Immature natural killer cell (primary cell): ENCODE measurements at regions not wholly inside any gene's neighbourhood (a gene's known extent, or its start where the extent isn't known, plus 50 kb on each side); places are given as distances from the start of the nearest gene placed in this dataset.

ENCODE experiments used
- DNase-seq, 3 donors: peaks; one replicate each; pipeline ENCODE4 v3.0.0; 2022; ENCODE audit warnings: mixed read lengths in 1 of 3
- H3K27ac Mint-ChIP-seq, 6 donors: one replicate each; pipeline ENCODE4 v1.8.0; 2020; ENCODE audit warnings: mixed read lengths in 6 of 6, mild to moderate bottlenecking in 5 of 6, inconsistent platforms in 4 of 6, moderate library complexity in 3 of 6
- H3K27me3 Mint-ChIP-seq, 3 donors: one replicate each; pipeline ENCODE4 v1.8.0; 2020 to 2021; ENCODE audit warnings: low read depth in 3 of 3, mild to moderate bottlenecking in 3 of 3, mixed read lengths in 3 of 3, moderate library complexity in 3 of 3, inconsistent platforms in 1 of 3
- H3K36me3 Mint-ChIP-seq, 3 donors: one replicate each; pipeline ENCODE4 v1.8.0; 2020; ENCODE audit warnings: mixed read lengths in 3 of 3, inconsistent platforms in 2 of 3, mild to moderate bottlenecking in 2 of 3
- H3K4me1 Mint-ChIP-seq, 2 donors: one replicate each; pipeline ENCODE4 v1.8.0; 2020; ENCODE audit warnings: inconsistent platforms in 2 of 2, mild to moderate bottlenecking in 2 of 2, mixed read lengths in 2 of 2, moderate library complexity in 1 of 2
- H3K4me3 Mint-ChIP-seq, 5 donors: one replicate each; pipeline ENCODE4 v1.8.0; 2020; ENCODE audit warnings: mild to moderate bottlenecking in 5 of 5, mixed read lengths in 5 of 5, inconsistent platforms in 3 of 5, moderate library complexity in 3 of 5
- H3K9me3 Mint-ChIP-seq, 6 donors: one replicate each; pipeline ENCODE4 v1.8.0; 2020; ENCODE audit warnings: mild to moderate bottlenecking in 6 of 6, mixed read lengths in 6 of 6, inconsistent platforms in 4 of 6, moderate library complexity in 3 of 6

GRCh38 chr20:62574230-62574993 lies 67.9 kb upstream of the SLCO4A1 start:
- Mint-ChIP-seq H3K27ac (no peak overlapping the region), H3K4me3 (no peak overlapping the region), H3K4me1 (peaks cover 9 to 13% of the 10 kb centered on the region in 2 donors), H3K36me3 (no peaks in the 10 kb centered on the region), H3K9me3 (peaks cover 0 to 3% (median 0%) of the 10 kb centered on the region in 6 donors), H3K27me3 (peaks cover 7 to 18% (median 15%) of the 10 kb centered on the region in 3 donors)
- no peak for DNase-seq

GRCh38 chr20:62575976-62576722 lies 66.2 kb upstream of the SLCO4A1 start:
- Mint-ChIP-seq H3K9me3 (peaks cover 0 to 3% (median 0%) of the 10 kb centered on the region in 6 donors), H3K36me3 (no peaks in the 10 kb centered on the region), H3K27ac (no peak overlapping the region), H3K27me3 (peaks cover 5 to 18% (median 14%) of the 10 kb centered on the region in 3 donors), H3K4me1 (peaks cover 8% of the 10 kb centered on the region in 2 donors), H3K4me3 (no peak overlapping the region)
- no peak for DNase-seq

- no peak overlapping the region for H3K4me3 Mint-ChIP-seq
- DNase-seq: no peak
- H3K4me1 Mint-ChIP-seq: peaks cover 3 to 6% of the 10 kb centered on the region in 2 donors
- H3K27ac Mint-ChIP-seq: no peak overlapping the region
- H3K36me3 Mint-ChIP-seq: no peaks in the 10 kb centered on the region
- peaks cover 6 to 18% (median 16%) of the 10 kb centered on the region in 3 donors for H3K27me3 Mint-ChIP-seq
- H3K9me3 Mint-ChIP-seq: peaks cover 0 to 3% (median 0%) of the 10 kb centered on the region in 6 donors
Observed at GRCh38 chr20:62576815-62577489, 65.4 kb upstream of the SLCO4A1 start.

GRCh38 chr20:62577490-62577836 lies 64.8 kb upstream of the SLCO4A1 start:
- H3K36me3 Mint-ChIP-seq: no peaks in the 10 kb centered on the region
- peaks cover 0 to 3% (median 0%) of the 10 kb centered on the region in 6 donors for H3K9me3 Mint-ChIP-seq
- peaks cover 7 to 18% (median 14%) of the 10 kb centered on the region in 3 donors for H3K27me3 Mint-ChIP-seq
- no peak overlapping the region for H3K4me3 Mint-ChIP-seq
- DNase-seq: no peak
- H3K4me1 Mint-ChIP-seq: peaks cover 0 to 2% of the 10 kb centered on the region in 2 donors
- no peak overlapping the region for H3K27ac Mint-ChIP-seq

- H3K4me1 Mint-ChIP-seq: peaks cover 0 to under 1% of the 10 kb centered on the region in 2 donors
- DNase-seq: no peak
- H3K36me3 Mint-ChIP-seq: no peaks in the 10 kb centered on the region
- H3K9me3 Mint-ChIP-seq: peaks cover 0 to 3% (median 0%) of the 10 kb centered on the region in 6 donors
- no peak overlapping the region for H3K4me3 Mint-ChIP-seq
- H3K27me3 Mint-ChIP-seq: peaks cover 9 to 24% (median 12%) of the 10 kb centered on the region in 3 donors
- H3K27ac Mint-ChIP-seq: no peak overlapping the region
Observed at GRCh38 chr20:62578294-62578897, 63.9 kb upstream of the SLCO4A1 start.

- Mint-ChIP-seq H3K27me3 (peaks cover 8 to 21% (median 8%) of the 10 kb centered on the region in 3 donors), H3K27ac (no peak overlapping the region), H3K36me3 (no peaks in the 10 kb centered on the region), H3K4me3 (no peak overlapping the region), H3K9me3 (peaks cover 0 to 3% (median 0%) of the 10 kb centered on the region in 6 donors), H3K4me1 (no peaks in the 10 kb centered on the region)
- no peak for DNase-seq
Observed at GRCh38 chr20:62580052-62580451, 62.3 kb upstream of the SLCO4A1 start.

GRCh38 chr20:62580733-62581132 lies 61.6 kb upstream of the SLCO4A1 start:
- Mint-ChIP-seq H3K36me3 (no peaks in the 10 kb centered on the region), H3K9me3 (peaks cover 0 to 3% (median 0%) of the 10 kb centered on the region in 6 donors), H3K27ac (no peak overlapping the region), H3K4me3 (no peak overlapping the region), H3K4me1 (no peaks in the 10 kb centered on the region), H3K27me3 (peaks cover 7 to 21% (median 8%) of the 10 kb centered on the region in 3 donors)
- no peak for DNase-seq

- no peak for DNase-seq
- H3K4me1 Mint-ChIP-seq: no peaks in the 10 kb centered on the region
- H3K9me3 Mint-ChIP-seq: peaks cover 0 to 3% (median 0%) of the 10 kb centered on the region in 6 donors
- H3K36me3 Mint-ChIP-seq: no peaks in the 10 kb centered on the region
- H3K27me3 Mint-ChIP-seq: peaks cover 7 to 21% (median 8%) of the 10 kb centered on the region in 3 donors
- H3K4me3 Mint-ChIP-seq: no peak overlapping the region
- H3K27ac Mint-ChIP-seq: no peak overlapping the region
Observed at GRCh38 chr20:62581308-62581707, 61.0 kb upstream of the SLCO4A1 start.

GRCh38 chr20:62581806-62582205 lies 60.5 kb upstream of the SLCO4A1 start:
- peaks cover 7 to 21% (median 8%) of the 10 kb centered on the region in 3 donors for H3K27me3 Mint-ChIP-seq
- no peaks in the 10 kb centered on the region for H3K4me1 Mint-ChIP-seq
- H3K4me3 Mint-ChIP-seq: no peak overlapping the region
- DNase-seq: no peak
- H3K36me3 Mint-ChIP-seq: no peaks in the 10 kb centered on the region
- no peak overlapping the region for H3K27ac Mint-ChIP-seq
- peaks cover 0 to 3% (median 0%) of the 10 kb centered on the region in 6 donors for H3K9me3 Mint-ChIP-seq

GRCh38 chr20:62583424-62583920 lies 58.8 kb upstream of the SLCO4A1 start:
- H3K27me3 Mint-ChIP-seq: peaks cover 7 to 20% (median 8%) of the 10 kb centered on the region in 3 donors

GRCh38 chr20:62584671-62585460 lies 57.4 kb upstream of the SLCO4A1 start:
- H3K27ac Mint-ChIP-seq: peak overlapping the region in 1 of 6 donors; percentile 53
- no peak for DNase-seq
- no peaks in the 10 kb centered on the region for H3K36me3 Mint-ChIP-seq
- H3K4me1 Mint-ChIP-seq: no peaks in the 10 kb centered on the region
- H3K9me3 Mint-ChIP-seq: no peaks in the 10 kb centered on the region
- H3K27me3 Mint-ChIP-seq: peaks cover 4 to 8% (median 4%) of the 10 kb centered on the region in 3 donors
- H3K4me3 Mint-ChIP-seq: no peak overlapping the region

More at GRCh38 chr20:62583424-62583920, 58.8 kb upstream of the SLCO4A1 start:
- Mint-ChIP-seq H3K27ac (no peak overlapping the region), H3K4me3 (no peak overlapping the region), H3K36me3 (no peaks in the 10 kb centered on the region), H3K4me1 (no peaks in the 10 kb centered on the region), H3K9me3 (peaks cover 0 to 3% (median 0%) of the 10 kb centered on the region in 6 donors)
- DNase-seq: no peak

GRCh38 chr20:62585461-62585970 lies 56.8 kb upstream of the SLCO4A1 start:
- Mint-ChIP-seq H3K9me3 (no peaks in the 10 kb centered on the region), H3K4me3 (no peak overlapping the region), H3K27ac (peak overlapping the region in 1 of 6 donors; percentile 53), H3K27me3 (peaks cover 4 to 8% (median 4%) of the 10 kb centered on the region in 3 donors), H3K36me3 (no peaks in the 10 kb centered on the region), H3K4me1 (no peaks in the 10 kb centered on the region)
- no peak for DNase-seq
